ENCODE measurements at regions not wholly inside any gene's neighbourhood (a gene's known extent, or its start where the extent isn't known, plus 50 kb on each side); places are given as distances from the start of the nearest gene placed in this dataset.
"Not testable (repeated sequence)": the region's sequence is repeated elsewhere in the genome, so short reads cannot be mapped to it uniquely, and the experiment has no call there.

DNA sequence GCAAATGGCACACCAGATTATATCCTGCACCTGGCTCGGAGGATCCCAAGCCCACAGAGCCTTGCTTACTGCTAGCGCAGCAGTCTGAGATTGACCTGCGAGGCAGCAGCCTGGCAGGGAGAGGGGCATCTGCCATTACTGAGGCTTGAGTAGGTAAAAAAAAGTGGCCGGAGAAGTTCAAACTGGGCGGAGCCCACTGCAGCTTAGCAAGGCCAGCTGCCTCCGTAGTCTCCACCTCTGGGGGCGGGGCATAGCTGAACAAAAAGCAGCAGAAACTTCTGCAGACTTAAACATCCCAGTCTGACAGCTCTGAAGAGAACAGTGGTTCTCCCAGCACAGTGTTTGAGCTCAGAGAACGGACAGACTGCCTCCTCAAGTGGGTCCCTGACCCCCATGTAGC is 85.4 kb upstream of the TMEM170B start:
- not testable (repeated sequence) for DNase-seq (ENCODE audit: low read depth)

DNA sequence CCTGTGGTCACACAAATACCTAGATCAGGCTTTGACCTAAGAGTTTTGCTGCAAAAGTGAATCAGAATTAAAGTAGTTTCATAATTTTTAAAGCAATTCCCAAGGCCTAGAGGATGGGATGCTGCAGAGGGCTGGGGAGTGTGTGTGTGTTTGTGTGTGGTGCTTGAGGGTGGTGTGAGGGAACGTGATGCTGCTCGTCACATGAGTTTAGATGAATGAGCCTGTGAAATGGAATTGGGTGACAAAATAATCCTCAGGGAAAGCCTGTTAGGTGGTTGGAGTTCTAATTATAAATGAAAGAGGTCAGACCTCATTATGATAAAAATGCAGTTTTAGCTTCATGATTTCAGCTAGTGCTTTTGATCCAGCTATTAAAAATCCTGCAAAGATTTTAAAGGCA is 87.5 kb upstream of the TMEM170B start:
- no peak for DNase-seq (ENCODE audit: low read depth)

DNA sequence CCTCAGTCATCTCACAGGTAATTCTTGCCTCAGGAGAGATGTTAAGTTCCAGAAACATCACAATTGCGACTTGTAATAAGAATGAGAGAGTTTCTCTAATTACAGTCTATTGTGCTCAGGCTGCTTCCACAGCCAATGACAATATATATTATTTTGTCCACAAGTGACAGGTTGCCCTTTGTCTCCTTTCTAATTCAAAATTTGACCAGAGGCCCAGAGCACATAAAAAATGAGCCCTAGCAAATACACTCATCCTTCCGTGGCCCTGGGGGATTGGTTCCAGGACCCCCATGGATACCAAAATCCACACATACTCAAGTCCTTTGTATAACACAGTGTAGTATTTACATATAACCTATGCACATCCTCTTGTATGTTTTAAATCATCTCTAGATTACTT is 88.1 kb upstream of the TMEM170B start:
- no peak for DNase-seq (ENCODE audit: low read depth)

DNA sequence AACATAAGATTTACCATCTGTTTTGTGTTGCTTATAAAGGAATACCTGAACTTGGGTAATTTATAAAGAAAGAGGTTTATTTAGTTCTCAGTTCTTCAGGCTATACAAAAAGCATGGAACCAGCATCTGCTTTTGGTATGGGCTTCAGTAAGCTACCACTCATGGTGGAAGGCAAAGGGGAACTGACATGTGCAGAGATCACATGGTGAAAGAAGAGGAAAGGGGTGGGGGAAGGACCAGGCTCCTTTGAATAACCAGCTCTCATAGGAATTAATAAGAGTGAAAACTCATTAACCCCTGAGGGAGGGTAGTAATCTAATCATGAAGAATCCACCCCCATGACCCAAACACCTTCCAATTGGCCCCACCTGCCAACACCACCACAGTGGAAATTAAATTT is 89.5 kb upstream of the TMEM170B start:
- no peak for DNase-seq (ENCODE audit: low read depth)

DNA sequence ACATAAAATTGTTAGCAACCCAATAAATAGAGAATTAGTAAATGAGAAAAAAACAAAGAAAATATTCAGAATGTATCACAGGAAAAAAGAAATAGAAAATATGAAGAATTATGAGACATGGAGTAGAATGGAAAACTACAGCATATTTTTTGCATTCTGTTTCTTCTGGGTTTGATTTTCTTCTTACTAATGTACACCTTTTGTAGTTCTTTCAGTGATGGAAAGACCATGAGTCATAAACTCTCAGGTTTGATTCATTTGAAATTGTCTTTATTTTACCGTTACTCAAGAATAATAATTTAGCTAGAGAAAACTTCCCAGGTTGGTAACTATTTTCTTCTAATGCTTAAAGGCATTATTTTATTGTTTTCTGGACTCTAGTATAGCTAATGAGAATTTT is 90.3 kb upstream of the TMEM170B start:
- DNase-seq (ENCODE audit: low read depth) = no peak

DNA sequence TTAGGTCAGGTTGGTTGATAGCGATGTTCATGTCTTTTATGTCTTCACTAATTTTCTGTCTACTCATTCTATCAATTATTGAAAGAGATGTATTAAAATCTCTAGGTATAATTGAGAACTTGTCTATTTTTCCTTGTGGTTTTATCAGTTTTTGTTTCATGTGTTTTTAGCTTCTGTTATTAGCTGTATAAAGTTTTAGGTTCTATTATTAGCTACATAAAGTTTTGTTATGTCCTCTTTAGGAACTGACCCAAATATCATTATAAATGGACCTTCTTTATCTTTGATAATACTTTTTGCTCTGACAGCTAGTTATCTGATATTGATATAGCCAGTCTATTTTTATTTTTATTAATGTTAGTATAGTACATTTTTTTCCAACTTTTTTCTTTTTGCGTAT is 92.4 kb upstream of the TMEM170B start:
- DNase-seq (ENCODE audit: low read depth) = no peak

DNA sequence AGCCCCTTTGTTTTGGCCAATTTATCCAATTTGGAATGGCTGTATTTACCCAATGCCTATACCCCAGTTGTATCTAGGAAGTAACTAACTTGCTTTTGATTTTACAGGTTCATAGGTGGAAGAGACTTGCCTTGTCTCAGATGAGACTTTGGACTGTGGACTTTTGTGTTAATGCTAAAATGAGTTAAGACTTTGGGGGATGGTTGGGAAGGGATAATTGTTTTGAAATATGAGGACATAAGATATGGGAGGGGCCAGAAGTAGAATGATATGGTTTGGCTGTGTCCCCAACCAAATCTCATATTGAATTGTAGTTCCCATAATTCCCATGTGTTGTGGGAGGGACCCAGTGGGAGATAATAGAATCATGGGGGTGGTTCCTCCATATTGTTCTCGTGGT is 94.4 kb upstream of the TMEM170B start:
- DNase-seq (ENCODE audit: low read depth) = not testable (repeated sequence)

DNA sequence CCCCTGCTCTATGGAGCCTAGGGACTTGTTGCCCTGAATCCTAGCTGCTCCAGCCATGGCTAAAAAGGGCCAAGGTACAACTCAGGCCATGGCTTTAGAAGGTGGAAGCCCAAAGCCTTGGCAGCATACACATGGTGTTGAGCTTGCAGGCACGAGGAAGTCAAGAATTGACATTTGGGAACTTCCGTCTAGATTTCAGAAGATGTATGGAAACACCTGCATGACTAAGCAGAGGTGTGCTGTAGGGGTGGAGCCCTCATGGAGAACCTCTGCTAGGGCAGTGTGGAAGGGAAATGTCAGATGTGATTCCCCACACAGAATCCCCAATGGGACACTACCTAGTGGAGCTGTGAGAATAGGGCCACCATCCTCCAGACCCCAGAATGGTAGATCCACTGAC is 95.1 kb upstream of the TMEM170B start:
- no peak for DNase-seq (ENCODE audit: low read depth)

DNA sequence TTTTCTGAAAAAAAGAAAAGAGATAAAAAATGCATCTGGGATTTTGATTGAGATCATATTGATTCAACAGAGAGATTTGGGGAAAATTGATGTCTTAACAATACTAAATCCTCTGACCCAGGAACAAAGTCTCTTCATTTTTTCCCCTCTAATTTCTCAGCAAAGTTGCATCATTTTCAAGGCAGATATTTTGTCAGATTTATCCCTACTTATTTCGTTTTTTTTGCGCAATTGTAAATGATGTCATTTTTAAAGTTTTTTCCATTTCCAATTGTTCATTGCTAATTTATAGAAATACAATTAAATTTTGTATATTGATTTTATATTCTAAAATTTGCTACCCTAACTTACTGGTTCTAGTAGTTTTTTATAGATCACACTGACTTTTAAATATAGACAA is 97.7 kb upstream of the TMEM170B start:
- DNase-seq (ENCODE audit: low read depth) = no peak

DNA sequence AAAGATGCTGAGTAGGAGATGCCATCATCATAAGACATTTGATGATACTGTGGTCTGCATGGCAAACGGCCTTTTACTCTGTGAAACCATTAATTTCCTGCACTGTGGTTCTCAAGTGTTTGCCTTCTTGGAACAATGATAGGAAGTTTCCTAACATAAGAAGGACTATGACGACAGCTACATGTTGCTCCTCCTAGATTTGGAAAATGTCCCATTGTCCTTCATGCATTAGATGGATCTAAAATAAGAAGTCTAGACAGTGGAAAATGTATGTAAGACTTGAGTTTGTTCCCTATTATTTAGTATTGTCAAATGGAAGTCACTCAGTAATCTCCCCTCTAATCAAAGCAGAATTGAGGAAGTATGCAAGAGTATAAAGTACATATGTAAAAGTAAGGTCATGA is 98.5 kb upstream of the TMEM170B start:
- no peak for DNase-seq (ENCODE audit: low read depth)

DNA sequence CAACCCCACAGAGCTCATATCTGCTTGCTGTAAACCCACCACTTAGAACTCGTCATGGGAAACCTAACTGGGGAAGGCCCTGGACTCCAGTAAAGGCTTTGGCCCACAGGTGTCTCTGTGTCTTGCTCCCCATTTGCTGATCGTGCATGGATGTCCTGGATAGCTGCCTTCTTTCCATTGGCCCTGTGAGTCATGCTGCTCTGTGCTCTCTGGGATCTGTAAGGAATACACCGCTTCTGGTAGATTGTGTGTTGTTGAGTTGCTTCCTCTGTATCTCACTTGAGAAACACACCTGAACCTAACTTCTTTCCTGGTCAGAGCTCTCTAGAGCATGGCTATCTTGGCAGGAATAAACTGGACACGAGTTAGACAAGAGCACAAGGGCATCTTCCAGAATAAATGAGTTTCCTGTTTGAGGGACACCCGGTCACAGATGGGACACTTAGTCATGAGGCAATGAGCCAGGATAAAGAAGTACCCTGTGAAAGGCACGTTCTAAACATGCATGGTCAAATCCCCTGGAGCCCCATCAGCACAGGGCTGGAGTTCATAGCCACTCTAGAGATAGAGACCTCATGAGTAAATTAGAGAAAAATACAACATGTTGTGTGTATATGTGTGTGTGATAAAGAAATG is 99.6 kb upstream of the TMEM170B start:
- peak; percentile 79 for DNase-seq (ENCODE audit: low read depth)

DNA sequence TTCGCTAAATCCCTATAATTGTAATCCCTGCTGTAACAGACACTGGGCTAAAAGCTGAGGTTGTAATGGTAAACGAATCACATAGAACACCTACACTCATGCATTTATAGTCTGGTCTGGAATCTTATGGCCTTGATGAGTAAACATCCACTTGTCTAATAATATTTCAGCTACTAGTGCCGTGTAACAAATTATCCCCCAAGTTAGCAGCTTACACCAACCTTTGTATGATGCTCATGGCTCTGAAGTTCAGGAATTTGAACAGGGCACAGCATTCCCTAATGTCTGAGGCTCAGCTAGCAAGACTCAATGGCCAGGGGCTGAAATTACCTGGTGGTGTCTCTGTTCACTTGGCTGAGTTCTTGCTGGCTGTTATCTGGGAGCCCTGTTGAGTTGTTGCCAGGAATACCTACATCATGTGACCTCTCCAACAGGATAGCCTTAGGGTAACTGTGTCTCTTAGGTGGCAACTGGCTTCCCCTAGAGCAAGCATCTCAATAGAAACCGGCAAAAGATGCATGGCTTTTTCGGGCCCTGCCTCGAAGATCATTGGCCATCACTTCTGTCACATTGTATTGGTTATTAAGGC is 100.9 kb upstream of the TMEM170B start:
- DNase-seq (ENCODE audit: low read depth) = no peak

DNA sequence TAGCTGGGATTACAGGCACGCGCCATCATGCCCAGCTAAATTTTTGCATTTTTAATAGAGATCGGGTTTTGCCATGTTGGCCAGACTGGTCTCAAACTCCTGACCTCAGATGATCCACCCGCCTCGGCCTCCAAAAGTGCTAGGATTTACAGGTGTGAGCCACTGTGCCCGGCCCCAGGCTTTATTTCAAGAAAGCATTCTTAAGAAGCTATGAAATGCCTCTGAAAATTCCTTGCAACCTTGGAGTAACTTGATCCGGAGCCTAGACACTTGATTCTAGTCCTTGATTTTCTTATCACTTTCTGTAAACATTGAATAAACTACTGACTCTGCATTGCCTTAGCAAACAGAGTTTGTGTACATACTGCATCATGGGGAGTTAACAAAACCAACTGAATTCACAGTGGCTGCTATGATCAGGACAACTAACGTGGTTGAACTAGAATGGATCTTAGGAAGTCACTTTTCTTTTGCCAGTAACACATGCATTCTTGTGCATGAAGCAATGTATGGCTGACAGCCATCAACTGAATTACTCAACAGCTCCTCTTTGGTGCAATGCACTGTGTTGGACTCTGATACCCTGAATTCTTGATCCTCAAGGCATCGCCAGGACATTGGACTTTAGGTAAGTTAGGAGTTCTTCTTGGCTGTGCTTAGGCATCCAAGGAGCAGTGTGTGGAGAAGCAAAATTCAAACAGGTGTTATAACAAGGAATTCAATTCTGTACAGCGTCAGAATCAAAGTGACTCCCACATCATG is 102.8 kb upstream of the TMEM170B start:
- peak; percentile 45 for DNase-seq (ENCODE audit: low read depth)

DNA sequence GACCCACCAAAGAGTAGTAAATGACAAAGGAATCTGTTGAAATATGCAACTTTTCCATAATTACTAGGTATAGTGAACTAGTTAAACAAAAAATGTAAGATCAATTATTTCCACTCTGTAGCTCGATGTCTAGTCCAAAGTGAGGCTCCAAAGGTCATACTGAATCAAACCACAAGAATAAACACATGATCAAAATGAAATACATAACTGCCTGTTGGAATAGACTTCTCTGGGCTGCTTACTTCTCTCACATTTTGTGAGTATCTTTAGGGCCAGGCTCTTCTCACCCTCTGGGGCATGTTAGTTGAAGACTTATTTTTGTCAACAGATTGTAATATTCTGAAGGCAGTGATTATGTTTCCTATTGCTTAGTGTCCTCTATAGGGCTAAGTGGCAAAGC is 103.7 kb upstream of the TMEM170B start:
- no peak for DNase-seq (ENCODE audit: low read depth)

DNA sequence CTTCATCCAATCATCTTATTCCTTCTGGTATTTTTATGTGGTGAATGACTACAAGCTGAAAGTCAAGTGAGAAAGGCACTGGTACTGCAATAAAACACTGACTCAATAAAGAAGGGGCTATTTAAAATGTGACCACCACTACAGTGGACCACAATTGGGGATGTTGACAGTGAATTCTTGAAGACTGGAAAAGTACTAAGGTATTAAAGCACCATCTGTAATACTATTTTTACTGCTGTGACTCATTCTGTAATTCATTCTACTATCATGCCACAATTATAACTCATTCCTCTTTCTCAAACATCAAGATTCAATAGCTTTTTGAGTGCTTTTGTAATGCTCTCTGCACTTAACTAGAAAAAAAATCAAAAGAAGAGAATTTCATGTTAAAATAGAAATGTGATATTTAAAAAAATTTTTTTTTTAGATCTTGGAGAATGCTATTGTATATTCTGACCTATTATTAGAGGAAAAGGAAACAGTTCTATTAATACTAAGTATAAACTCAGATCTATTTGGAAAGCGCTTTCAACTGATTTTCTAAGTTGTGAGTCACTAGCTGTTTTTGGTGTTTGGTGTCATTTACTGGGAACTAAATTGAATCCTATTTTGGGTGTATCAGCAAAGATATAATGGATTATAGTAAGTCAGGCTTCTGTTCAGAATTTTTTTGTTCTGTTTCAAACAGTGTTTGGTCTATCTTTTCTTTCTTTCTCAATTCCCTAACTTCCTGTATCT is 104.7 kb upstream of the TMEM170B start:
- DNase-seq (ENCODE audit: low read depth) = peak; percentile 78

DNA sequence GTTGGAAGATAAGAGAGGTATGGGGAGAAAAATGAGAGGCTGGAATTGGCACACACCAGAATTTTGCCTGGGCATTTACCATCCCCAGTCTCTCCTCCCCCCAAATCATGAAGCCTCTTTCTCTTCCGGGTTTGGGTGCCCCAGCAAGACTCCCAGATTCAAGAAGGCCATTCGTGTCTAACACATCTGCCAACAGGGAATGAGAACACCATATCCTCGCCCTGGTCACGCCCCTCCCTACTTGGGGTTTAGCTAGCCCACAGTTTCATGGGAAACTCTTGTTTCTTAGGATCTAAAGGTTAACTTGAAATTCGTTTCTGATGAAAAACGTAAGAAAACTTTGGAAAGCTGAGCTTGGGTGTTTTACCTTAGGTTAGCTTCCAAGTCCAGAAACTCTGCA is 105.5 kb upstream of the TMEM170B start:
- peak; percentile 45 for DNase-seq (ENCODE audit: low read depth)

DNA sequence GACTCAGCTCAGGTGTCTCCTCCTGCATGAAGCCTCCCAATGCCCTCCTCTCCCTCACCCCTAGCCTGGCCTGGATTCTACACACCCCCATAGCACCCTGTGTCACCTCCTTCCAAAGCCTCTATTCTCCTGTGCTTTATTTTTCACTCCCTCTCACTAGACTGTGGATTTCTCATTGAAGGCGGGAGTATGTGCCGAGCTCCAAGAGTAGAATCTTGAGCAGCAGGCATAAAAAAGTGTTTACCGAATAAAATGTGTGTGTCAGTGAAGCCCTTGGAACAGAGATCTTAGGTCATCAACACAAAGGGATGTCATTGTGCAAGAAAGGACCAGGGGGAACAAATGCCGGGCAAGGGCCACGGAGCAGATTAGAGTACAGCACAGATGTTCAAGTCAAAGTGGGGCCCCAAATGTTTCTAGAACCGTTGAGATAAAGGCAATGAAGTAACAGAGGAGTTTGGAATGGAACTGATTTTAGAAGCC is 106.1 kb upstream of the TMEM170B start:
- DNase-seq (ENCODE audit: low read depth) = peak; percentile 30

DNA sequence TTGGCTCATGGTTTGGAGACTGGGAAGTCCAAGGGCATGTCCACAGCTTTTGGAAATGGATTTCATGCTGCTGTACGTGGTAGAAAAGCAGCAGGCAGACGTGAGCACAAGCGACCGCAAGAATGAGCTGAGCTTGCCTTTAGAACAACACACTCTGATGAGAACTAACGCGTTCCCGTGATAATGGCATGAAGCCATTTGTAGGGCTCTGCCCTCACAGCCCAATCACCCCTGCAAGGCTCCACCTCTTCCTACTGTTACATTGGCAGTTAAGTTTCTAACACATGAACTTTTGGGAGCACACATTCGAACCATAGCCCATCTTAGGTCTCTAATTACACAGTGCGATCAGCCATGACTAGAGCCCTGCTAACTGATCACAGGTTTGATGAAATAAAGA is 107.5 kb upstream of the TMEM170B start:
- peak; percentile 87 for DNase-seq (ENCODE audit: low read depth)

DNA sequence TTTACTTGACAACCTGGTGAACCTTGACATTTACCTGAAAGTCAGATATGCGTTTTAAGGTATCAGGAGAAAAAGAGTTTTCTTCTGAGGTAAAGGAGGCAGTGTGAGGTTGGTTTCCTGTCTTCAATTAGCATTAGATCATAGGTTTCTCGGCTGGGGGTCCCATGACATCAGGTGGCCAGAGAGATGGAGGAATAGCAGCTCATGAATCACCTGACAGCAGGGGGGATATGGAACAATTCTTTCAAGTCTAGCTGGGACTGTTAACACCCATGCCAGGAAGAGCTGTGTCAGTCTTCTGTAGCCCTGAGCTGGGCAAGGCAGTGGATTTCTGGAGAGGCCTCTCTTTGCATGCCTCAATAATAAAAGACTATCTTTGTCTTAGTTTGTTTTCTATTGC is 108.0 kb upstream of the TMEM170B start:
- no peak for DNase-seq (ENCODE audit: low read depth)

DNA sequence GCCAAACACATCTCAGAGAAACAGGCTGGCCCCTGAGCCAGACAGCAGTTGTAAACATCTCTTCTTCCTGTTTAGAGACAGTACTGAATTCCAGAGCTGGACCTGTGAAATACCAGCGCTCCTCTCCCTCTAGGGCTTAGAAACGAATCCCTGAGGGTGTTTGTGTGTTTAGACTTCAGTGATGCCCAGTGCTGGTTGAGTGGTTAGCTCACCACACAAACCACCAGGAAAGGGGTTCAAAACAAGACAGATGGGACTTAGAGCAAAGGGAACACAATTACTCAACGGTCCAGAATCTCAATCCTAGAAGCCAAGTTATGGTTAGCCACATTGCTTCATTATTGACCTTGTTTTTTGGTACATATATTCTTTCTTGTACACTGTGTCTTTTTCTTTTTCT is 108.7 kb upstream of the TMEM170B start:
- DNase-seq (ENCODE audit: low read depth) = peak; percentile 89

DNA sequence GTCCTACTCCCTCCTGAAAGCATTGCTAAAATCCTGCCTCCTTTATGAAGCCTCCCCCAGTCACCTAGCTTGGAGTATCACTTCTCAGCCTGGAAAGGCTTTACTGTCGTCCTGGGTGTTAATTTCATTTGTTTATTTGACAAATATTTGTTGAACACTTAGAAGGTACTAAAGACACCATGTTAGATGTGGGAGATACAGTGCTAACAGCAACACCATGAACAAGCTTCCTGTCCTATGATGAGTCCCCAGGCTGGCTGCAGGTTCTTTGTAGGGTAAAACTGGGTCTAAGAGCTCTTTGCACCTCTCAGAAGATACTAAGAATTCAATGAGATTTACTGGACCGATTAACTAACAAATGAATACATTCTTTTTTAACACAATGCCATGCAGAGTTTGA is 109.2 kb upstream of the TMEM170B start:
- no peak for DNase-seq (ENCODE audit: low read depth)

DNA sequence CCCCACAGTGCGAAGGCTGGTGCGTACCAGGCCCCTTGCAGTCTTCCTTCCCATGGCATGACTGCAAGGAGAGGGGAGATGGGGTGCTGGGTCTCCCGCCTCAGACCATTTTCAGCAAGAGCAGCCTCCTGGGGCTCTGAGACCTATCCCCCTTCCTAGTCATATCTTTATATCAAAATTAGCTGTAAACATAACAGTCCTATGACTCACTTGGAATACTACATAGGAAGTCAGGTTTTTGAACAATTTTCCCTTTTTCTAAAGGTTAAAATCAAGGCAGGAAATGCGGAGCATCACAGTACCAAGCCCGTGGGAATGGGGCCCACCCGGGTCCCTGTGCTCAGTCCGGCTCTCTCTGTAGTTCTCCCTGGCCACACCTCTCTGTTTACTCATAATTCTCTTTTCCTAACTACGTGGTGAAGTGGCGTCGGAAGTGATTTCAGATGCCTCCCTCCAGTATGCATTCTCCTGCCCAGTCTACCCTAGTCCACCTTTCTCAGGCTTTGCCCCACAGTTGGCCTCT is 109.8 kb upstream of the TMEM170B start:
- DNase-seq (ENCODE audit: low read depth) = peak; percentile 47
